Tibial nerve (tissue), 4 donors: ENCODE measurements at regions not wholly inside any gene's neighbourhood (a gene's known extent, or its start where the extent isn't known, plus 50 kb on each side); places are given as distances from the start of the nearest gene placed in this dataset.

ENCODE experiments used
- EP300 ChIP-seq, 2 donors: sonication (generic); formaldehyde crosslinking; IDR thresholded peaks; one replicate each; pipeline ENCODE4 v1.6.1; 2017; ENCODE audit warnings: antibody characterized with exemption in 2 of 2, mild to moderate bottlenecking in 1 of 2
- TF ChIP-seq, protein P1 (sequence below), 5 experiments: fragments of 200-600 bp in 3 of 5; fragments of 450-650 bp in 2 of 5; sonication (generic) in 3 of 5; IDR thresholded peaks; one replicate each; pipeline ENCODE4 v1.5.1; 2016 to 2019; ENCODE audit warnings: antibody characterized with exemption in 5 of 5, mild to moderate bottlenecking in 3 of 5, moderate library complexity in 2 of 5

- TF ChIP-seq, protein P1, sequence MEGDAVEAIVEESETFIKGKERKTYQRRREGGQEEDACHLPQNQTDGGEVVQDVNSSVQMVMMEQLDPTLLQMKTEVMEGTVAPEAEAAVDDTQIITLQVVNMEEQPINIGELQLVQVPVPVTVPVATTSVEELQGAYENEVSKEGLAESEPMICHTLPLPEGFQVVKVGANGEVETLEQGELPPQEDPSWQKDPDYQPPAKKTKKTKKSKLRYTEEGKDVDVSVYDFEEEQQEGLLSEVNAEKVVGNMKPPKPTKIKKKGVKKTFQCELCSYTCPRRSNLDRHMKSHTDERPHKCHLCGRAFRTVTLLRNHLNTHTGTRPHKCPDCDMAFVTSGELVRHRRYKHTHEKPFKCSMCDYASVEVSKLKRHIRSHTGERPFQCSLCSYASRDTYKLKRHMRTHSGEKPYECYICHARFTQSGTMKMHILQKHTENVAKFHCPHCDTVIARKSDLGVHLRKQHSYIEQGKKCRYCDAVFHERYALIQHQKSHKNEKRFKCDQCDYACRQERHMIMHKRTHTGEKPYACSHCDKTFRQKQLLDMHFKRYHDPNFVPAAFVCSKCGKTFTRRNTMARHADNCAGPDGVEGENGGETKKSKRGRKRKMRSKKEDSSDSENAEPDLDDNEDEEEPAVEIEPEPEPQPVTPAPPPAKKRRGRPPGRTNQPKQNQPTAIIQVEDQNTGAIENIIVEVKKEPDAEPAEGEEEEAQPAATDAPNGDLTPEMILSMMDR (IDR thresholded peaks at IDR 0.05): no peak
- TF ChIP-seq EP300 (IDR thresholded peaks at IDR 0.05): no peak
These were observed 130.7 kb upstream of the TNR start for GRCh38 chr1:175874081-175874480.
